ENCODE measurements at regions not wholly inside any gene's neighbourhood (a gene's known extent, or its start where the extent isn't known, plus 50 kb on each side); places are given as distances from the start of the nearest gene placed in this dataset. TPM values are rescaled to one million over a fixed set of nuclear protein-coding genes. Genes with fewer than 3 reads are reported as not detected.

Small RNA genes in the stretch of these regions (small RNA-seq; reads per million reads assigned to genes)
- gene AC005588.1 (ENCODE audit: low replicate concordance) (not detected), gene AC079809.1 (ENCODE audit: low replicate concordance) (not detected)

Measured in lung (tissue), 1 donor.